Smooth muscle cell (in vitro differentiated cells): ENCODE measurements at regions not wholly inside any gene's neighbourhood (a gene's known extent, or its start where the extent isn't known, plus 50 kb on each side); places are given as distances from the start of the nearest gene placed in this dataset.
"Not testable (repeated sequence)": the region's sequence is repeated elsewhere in the genome, so short reads cannot be mapped to it uniquely, and the experiment has no call there.

Experiments
- DNase-seq: peaks from one replicate; lab custom pipeline; 2025; ENCODE audit not compliant: unreplicated experiment; lab: John Stamatoyannopoulos, UW
- H2AFZ ChIP-seq: fragments of 200-600 bp; sonication (generic); 2 replicates; pipeline ENCODE4 v1.6.0; 2016; ENCODE audit warnings: antibody characterized with exemption, low read depth, mild to moderate bottlenecking
- H3F3A ChIP-seq: fragments of 200-600 bp; sonication (generic); 2 replicates; pipeline ENCODE4 v1.6.0; 2017; ENCODE audit warnings: antibody characterized with exemption, low read depth
- H3K27ac ChIP-seq: fragments of 200-600 bp; sonication (generic); 2 replicates; pipeline ENCODE4 v1.5.1; 2016; ENCODE audit warnings: low read depth, mild to moderate bottlenecking
- H3K27me3 ChIP-seq: fragments of 200-600 bp; sonication (generic); 2 replicates; pipeline ENCODE4 v1.6.1; 2016; ENCODE audit warnings: low read depth, mild to moderate bottlenecking
- H3K36me3 ChIP-seq: fragments of 200-600 bp; sonication (generic); 2 replicates; pipeline ENCODE4 v1.5.1; 2016; ENCODE audit warnings: low read depth
- H3K4me1 ChIP-seq: fragments of 200-600 bp; sonication (generic); 2 replicates; pipeline ENCODE4 v1.5.1; 2016; ENCODE audit warnings: low read depth
- H3K4me2 ChIP-seq: fragments of 200-600 bp; sonication (generic); 2 replicates; pipeline ENCODE4 v1.6.0; 2016; ENCODE audit warnings: mild to moderate bottlenecking
- H3K4me3 ChIP-seq: fragments of 200-600 bp; sonication (generic); 2 replicates; pipeline ENCODE4 v1.5.1; 2016; ENCODE audit warnings: mild to moderate bottlenecking
- H3K79me2 ChIP-seq: fragments of 200-600 bp; sonication (generic); 2 replicates; pipeline ENCODE4 v1.6.0; 2016; ENCODE audit warnings: low read depth, mild to moderate bottlenecking
- H3K9ac ChIP-seq: fragments of 200-600 bp; sonication (generic); 2 replicates; pipeline ENCODE4 v1.6.0; 2016; ENCODE audit warnings: low read depth
- H3K9me3 ChIP-seq: fragments of 200-600 bp; sonication (generic); replicated peaks from 2 replicates; pipeline ENCODE4 v1.5.1; 2016; ENCODE audit warnings: low read depth
- H4K20me1 ChIP-seq: fragments of 200-600 bp; sonication (generic); 2 replicates; pipeline ENCODE4 v1.6.0; 2016; ENCODE audit warnings: low read depth
- CTCF ChIP-seq: fragments of 200-600 bp; sonication (generic); IDR thresholded peaks from 2 replicates; pipeline ENCODE4 v1.5.1; 2017; ENCODE audit warnings: borderline replicate concordance, mild to moderate bottlenecking, antibody characterized with exemption; ENCODE audit not compliant: insufficient read depth, poor library complexity, severe bottlenecking
- WGBS: methylation state at CpG from one replicate; pipeline ENCODE4 v1.1.7; 2016; ENCODE audit warnings: low lambda C conversion rate; 5-methylcytosine and 5-hydroxymethylcytosine counted together

DNA sequence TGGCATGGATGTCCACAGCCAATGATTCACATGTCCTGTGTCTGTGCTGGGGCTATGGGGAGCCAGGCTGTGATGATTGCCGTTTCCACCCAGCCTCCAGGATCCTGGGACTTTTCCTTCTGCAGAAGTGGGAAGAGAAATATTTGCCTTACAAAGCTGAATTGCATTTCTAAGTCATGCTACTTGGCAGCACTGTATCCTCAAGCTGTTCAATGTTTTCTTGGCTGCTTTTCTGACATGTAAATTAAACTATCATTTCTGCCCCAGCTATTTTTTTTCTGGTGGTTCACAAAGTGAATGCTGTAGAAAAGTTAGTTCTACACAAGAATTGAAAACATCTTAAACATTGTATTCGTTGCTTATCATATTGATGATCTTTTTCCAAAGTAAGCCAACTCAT lies 51.9 kb upstream of the TCERG1L start:
- H3K4me2 ChIP-seq: no peak overlapping the region
- H3K36me3 ChIP-seq: no peaks in the 10 kb centered on the region
- TF ChIP-seq CTCF: no peak
- H4K20me1 ChIP-seq: no peaks in the 10 kb centered on the region
- H3K27ac ChIP-seq: no peak overlapping the region
- H3K4me3 ChIP-seq: no peak overlapping the region
- no peak for DNase-seq
- no peaks in the 10 kb centered on the region for H3K79me2 ChIP-seq
- no peaks in the 10 kb centered on the region for H3K4me1 ChIP-seq
- no peaks in the 10 kb centered on the region for H3K9me3 ChIP-seq
- H3F3A ChIP-seq: no peaks in the 10 kb centered on the region
- H3K9ac ChIP-seq: no peak overlapping the region
- H3K27me3 ChIP-seq: no peaks in the 10 kb centered on the region
- H2AFZ ChIP-seq: no peak overlapping the region
- WGBS: 83% methylated on average over 2 of the region's 2 CpGs

DNA sequence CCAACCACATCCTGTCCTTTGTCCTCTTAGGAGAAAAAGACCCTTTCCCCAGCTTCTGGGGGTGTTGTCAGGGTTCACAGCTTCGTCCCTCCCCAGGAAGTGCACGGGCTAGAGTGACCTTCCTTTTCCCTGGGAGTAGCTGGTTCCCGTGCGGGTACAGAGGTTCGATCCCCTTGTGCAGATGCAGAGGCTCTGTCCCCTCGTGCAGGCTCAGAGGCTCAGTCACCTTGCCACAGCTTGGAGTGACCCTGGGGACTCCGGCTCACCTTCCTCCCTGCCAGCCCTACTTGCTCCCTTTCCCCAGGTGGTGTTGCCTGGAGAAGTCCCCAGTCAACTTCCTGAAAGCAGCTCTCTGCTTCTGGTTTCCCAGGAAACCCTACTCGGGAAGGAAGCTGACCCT lies 60.0 kb upstream of the TCERG1L start:
- 79% methylated on average over 8 of the region's 8 CpGs for WGBS
- no peaks in the 10 kb centered on the region for H3K36me3 ChIP-seq

DNA sequence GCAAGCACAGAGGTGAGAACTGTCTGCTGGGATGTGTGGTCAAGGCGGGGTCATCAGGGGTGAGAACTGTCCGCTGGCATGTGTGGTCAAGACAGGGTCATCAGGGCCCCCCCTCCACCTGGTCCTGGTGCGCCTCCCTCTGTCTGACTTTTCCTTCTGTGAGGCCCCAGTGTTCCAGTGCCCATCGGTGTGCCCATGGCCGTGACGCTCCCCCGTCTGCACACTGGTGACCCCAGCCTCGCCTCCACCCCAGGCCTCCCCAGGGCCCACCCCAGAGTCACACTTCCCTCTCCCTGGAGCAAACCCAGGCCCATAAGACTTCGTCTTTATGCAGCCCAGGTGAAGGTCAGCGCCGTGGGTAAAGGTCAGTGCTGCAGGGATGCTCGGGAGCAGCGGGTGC lies 70.1 kb upstream of the TCERG1L start:
- no peak overlapping the region for H3K4me2 ChIP-seq
- no peak overlapping the region for H3K9ac ChIP-seq
- H3K4me1 ChIP-seq: no peaks in the 10 kb centered on the region
- H3K27me3 ChIP-seq: no peaks in the 10 kb centered on the region
- DNase-seq: no peak
- WGBS: 87% methylated on average over 8 of the region's 13 CpGs
- no peaks in the 10 kb centered on the region for H3K36me3 ChIP-seq
- H3F3A ChIP-seq: no peaks in the 10 kb centered on the region
- no peaks in the 10 kb centered on the region for H3K79me2 ChIP-seq
- H4K20me1 ChIP-seq: no peaks in the 10 kb centered on the region
- no peak overlapping the region for H3K4me3 ChIP-seq
- no peaks in the 10 kb centered on the region for H3K9me3 ChIP-seq
- H2AFZ ChIP-seq: no peak overlapping the region
- H3K27ac ChIP-seq: no peak overlapping the region
- no peak for TF ChIP-seq CTCF

More for the DNA sequence above, 60.0 kb upstream of the TCERG1L start:
- Histone ChIP-seq H3K27ac (no peak overlapping the region), H3K4me2 (no peak overlapping the region), H3F3A (no peaks in the 10 kb centered on the region), H2AFZ (no peak overlapping the region), H3K9ac (no peak overlapping the region), H3K4me1 (no peaks in the 10 kb centered on the region), H4K20me1 (no peaks in the 10 kb centered on the region), H3K27me3 (no peaks in the 10 kb centered on the region), H3K4me3 (no peak overlapping the region), H3K79me2 (no peaks in the 10 kb centered on the region), H3K9me3 (no peaks in the 10 kb centered on the region)
- DNase-seq: no peak
- no peak for TF ChIP-seq CTCF

DNA sequence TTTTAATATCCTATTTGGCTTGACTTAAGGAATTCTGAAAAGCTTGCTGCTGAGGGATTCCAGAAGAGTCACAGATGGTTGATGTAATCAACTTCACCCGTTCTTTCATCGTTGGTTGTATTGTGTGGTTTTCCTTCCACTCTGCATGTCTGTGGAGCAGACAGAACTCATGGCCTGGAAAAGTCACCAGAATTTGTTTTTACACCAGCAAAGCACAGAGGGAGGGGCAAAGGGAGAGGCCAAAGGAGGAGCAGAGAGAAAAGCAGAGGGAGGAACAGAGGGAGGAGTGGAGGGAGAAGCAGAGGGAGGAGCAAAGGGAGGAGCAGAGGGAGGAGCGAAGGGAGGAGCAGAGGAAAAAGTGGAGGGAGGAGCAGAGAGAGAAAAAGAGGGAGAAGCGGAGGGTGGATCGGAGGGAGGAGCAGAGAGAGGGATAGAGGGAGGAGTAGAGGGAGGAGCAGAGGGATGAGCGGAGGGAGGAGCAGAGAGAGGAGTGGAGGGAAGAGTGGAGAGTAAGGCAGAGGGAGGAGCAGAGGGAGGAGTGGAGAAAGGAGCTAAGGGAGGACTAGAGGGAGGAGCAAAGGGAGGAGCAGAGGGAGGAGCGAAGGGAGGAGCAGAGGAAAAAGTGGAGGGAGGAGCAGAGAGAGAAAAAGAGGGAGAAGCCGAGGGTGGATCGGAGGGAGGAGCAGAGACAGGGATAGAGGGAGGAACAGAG lies 73.8 kb upstream of the TCERG1L start:
- H3F3A ChIP-seq, H3K27ac ChIP-seq, H3K9ac ChIP-seq, H2AFZ ChIP-seq, H3K4me2 ChIP-seq, H3K4me1 ChIP-seq, H3K27me3 ChIP-seq, H3K36me3 ChIP-seq, DNase-seq, H3K4me3 ChIP-seq, H3K9me3 ChIP-seq, H3K79me2 ChIP-seq, H4K20me1 ChIP-seq: not testable (repeated sequence)
- WGBS: 91% methylated on average over 9 of the region's 9 CpGs
